Inferior parietal cortex (tissue), 1 donor: ENCODE measurements at regions not wholly inside any gene's neighbourhood (a gene's known extent, or its start where the extent isn't known, plus 50 kb on each side); places are given as distances from the start of the nearest gene placed in this dataset.
"Not testable (repeated sequence)": the region's sequence is repeated elsewhere in the genome, so short reads cannot be mapped to it uniquely, and the experiment has no call there.

ENCODE experiments used
- DNase-seq: peaks from one replicate; pipeline ENCODE4 v3.0.0-alpha.2; 2016; ENCODE audit errors: extremely low spot score

GRCh38 chr6:134609716-134610261 lies 291.9 kb upstream of the SGK1 start:
- DNase-seq, result no peak

DNA sequence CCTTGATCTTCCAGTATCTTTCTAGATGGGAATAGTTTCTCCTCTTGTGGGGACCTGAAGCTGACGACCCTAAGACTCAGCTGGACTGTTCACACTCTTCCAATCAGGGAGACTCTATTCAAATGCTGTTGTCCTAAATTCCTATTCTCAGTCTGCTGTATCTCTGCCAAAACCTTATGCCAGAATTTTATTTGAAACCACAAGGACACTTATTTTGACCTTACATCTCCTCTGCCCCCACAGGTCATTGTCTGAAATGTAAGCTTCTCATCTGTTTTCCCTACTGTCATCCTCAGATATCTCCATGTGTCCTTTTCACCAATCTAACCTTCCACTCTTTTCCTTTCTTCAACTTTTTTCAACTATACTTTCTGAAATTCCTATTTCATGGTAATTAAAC lies 289.5 kb upstream of the SGK1 start:
- DNase-seq, result no peak

DNA sequence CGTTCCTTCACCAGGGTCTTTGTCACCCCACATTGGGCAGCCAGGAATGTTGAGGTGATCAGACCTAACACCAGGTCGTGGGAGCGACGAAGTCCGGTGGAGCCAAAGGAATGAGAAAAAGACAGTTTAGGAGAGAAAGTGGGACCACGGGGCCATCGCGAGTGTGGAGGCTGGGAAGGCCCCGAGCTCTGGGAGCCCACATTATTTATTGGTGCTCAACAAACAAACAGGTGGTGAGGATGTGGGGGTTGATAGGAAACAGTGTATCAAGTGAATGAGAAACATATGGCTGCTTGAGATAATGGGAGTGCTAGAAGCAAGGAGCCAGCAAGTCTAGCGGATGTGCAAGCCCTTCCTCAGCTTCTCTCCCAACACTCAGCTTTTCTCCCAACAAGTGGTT lies 287.1 kb upstream of the SGK1 start:
- DNase-seq, result no peak

GRCh38 chr6:134604014-134604676 lies 286.2 kb upstream of the SGK1 start:
- no peak for DNase-seq

GRCh38 chr6:134603561-134603960 lies 285.6 kb upstream of the SGK1 start:
- no peak for DNase-seq

GRCh38 chr6:134602123-134602522 lies 284.2 kb upstream of the SGK1 start:
- DNase-seq, result no peak

- no peak for DNase-seq
Measured at GRCh38 chr6:134600671-134601070, 282.8 kb upstream of the SGK1 start.

GRCh38 chr6:134599079-134599478 lies 281.2 kb upstream of the SGK1 start:
- no peak for DNase-seq

DNA sequence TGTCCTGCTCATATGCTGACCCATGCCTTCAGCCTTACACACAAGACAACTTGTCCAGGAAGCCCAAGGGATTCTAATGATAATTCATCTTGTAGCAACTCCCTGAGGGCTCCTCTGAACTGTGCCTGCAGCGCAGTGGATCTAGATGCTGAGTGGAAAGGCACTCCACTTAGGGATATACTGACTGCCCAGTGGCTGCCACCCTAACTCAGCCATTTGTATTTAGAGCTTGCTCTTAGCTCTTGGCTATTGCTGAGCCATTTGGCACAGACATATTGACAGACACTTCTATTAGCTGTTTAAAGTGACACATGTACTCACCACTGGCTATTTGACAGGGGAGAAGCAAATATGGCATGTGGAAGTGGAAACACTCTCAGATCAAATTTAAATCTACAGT lies 278.3 kb upstream of the SGK1 start:
- DNase-seq, result no peak

DNA sequence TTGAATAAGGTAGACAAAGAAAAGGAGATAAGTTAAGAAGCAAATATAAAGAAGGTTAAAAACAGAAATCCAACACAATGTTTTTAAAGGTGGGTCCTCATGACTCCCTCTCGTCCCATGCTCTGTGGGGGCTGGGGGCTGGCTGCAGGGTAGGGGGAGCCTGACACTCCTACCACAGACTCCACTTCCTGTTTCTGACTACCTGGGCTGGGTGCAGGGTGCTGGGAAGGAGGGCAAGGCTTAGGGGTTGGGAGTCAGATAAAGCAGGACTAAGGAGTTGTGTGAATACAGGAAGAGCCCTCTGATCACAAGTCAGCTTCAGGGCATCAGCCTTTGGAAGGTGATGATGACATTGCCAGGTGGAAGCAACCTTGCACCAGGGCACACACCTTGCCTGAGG lies 277.0 kb upstream of the SGK1 start:
- DNase-seq, result no peak

GRCh38 chr6:134593887-134594286 lies 276.0 kb upstream of the SGK1 start:
- DNase-seq, result peak; percentile 67

GRCh38 chr6:134593442-134593841 lies 275.5 kb upstream of the SGK1 start:
- DNase-seq, result peak; percentile 25

DNA sequence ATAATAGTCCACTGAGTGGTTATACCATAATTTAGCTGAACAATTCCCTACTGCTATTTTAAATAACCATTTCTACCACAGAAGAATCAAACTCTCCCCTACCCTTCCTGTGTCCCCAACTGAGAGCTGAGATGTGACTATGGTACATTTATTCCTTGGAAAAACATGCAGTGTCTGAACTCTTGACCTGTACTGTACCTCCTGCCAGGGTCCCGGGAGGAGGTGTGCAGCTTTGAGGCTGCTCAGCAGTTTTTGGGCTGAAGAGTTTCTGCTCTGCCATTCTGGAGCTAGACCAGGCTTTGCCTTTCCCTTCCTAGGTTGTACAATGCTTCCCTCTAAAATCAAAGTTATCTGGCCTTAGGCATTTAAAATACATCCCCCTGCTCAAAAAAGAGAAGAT lies 275.1 kb upstream of the SGK1 start:
- DNase-seq, result no peak

- no peak for DNase-seq
Measured at GRCh38 chr6:134590449-134590848, 272.5 kb upstream of the SGK1 start.

GRCh38 chr6:134590004-134590403 lies 272.1 kb upstream of the SGK1 start:
- no peak for DNase-seq

GRCh38 chr6:134589512-134589911 lies 271.6 kb upstream of the SGK1 start:
- no peak for DNase-seq

DNA sequence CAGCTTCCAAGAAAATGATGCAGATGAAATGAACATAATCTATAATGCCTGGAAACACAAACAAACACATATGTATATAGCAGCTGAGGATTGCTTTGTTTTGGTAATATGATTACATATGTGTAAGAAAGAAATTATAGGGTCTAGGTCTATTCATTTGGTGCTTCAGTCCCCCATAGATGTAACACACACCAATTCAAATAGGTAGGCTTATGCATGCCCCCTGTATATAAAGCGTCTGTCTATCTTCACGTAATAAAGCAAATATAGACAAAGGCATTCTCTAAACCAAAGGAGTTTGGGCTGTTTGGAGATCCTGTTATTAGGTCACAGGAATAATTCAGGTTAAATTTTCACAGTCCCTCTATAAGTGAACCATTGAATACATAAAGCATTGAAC lies 270.4 kb upstream of the SGK1 start:
- no peak for DNase-seq

DNA sequence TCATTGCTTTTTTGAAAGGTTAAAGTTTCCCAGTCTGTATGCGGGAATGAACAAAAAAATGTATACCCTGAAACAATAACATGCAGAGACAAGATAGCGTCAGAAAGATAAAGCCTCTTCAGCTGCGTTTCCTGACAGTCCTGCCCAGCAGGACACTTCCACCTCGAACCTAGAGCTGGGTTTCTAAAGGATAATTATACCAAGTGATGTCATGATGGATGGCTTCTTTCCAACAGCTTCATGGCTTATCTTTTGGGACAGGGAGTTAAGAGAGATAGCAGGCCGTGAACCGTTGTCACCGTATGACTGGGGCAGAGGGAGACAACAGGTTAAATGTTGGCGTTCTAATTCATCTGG lies 267.6 kb upstream of the SGK1 start:
- no peak for DNase-seq

DNA sequence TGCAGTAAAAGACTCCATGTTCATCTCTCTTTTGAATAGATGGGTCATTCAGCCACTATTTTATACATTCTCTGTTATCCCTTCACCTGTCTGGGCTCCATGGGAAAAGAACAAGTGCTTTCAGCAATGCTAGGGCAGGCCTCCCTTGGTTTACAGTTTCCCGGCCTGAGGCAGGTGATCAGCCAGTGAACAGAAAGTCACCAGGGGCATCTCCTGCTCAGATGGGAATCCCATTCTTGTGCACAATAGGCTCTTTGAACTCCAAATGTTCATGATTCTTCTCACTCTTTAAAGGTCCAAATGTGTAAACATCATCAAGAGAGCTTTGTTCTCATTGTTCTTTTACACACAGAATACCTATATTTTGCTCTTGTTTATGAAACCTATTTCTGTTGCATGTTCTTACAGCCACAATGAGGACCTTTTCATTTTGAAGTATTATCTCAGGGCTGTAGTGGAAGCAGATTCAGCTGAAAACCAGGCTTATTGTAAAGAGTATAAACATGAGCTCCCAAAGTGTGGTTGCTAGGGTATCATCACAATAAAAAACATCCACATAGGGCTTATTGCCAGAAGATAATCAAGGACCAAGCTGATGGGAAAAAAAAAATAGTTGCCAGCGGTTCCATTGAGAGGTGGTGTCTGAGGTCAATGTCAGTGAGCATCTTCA lies 267.1 kb upstream of the SGK1 start:
- no peak for DNase-seq

DNA sequence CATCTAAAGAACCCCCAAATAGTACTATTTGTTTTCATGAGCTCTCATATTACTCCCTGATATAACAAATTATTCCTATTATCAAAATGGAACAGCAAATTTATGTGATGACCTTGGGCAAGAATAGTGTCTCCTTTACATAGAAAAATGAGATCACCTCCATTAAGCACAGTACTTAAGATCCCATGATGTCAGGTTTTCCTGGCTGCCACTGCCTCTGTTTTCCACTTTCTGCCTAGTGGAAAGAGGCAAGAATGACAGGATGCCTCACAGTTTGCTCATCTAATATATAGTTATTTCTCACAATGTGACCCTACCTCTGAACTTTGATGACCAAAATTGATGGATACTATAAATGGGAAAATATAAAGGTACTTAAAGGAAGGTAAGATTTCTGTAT lies 260.1 kb upstream of the SGK1 start:
- no peak for DNase-seq

DNA sequence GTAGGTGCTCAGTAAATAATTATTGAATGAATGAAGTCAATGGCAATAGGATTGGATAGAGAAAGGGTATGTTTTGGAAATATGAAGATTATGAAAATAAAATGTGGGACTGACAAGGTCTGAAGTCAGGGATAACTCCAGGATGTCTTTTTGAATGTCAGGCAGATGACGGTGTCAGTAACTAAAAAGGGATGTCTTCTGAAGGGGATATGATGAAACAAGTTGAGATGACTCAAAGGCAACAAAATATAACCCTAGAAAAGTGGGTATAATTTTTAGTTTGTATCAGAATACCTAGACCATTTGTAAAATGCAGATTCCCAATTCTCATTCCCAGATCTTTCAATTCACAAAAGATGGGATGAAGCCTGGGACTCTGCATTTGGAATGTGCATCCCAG lies 257.3 kb upstream of the SGK1 start:
- no peak for DNase-seq

- no peak for DNase-seq
Measured at GRCh38 chr6:134574491-134574890, 256.6 kb upstream of the SGK1 start.

GRCh38 chr6:134569996-134570395 lies 252.1 kb upstream of the SGK1 start:
- not testable (repeated sequence) for DNase-seq

DNA sequence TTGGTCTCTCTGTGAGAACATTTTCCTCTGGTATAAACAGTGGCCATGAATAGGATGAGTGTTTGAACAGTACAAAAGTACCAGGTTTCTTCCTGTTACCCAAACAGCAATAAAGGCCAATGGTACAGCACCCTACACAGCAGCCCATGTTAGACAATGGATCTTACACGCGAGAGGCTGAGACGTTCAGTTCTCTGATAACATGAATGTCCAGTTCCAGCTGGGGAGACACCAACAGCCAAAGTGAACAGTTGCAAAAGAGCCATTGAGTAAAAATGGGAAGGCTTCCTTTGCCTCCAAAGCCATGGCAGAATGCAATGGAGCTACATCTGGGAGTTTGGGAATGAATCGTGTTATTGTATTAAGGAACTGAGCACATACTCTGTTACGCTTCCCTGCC lies 246.8 kb upstream of the SGK1 start:
- DNase-seq, result peak; percentile 88
